Vagina (tissue), 2 donors: ENCODE measurements at regions not wholly inside any gene's neighbourhood (a gene's known extent, or its start where the extent isn't known, plus 50 kb on each side); places are given as distances from the start of the nearest gene placed in this dataset.

Experiments
- CTCF ChIP-seq, 3 experiments: fragments of 450-650 bp in 2 of 3; fragments of 200-600 bp in 1 of 3; sonication (generic) in 1 of 3; IDR thresholded peaks; one replicate each; pipeline ENCODE4 v1.5.1; 2017 to 2019; ENCODE audit warnings: antibody characterized with exemption in 3 of 3, mild to moderate bottlenecking in 2 of 3, moderate library complexity in 2 of 3
- POLR2A ChIP-seq, 2 donors: fragments of 450-650 bp; IDR thresholded peaks; one replicate each; pipeline ENCODE4 v1.6.1; 2017; ENCODE audit warnings: antibody characterized with exemption in 2 of 2, mild to moderate bottlenecking in 2 of 2, moderate library complexity in 2 of 2
- POLR2AphosphoS5 ChIP-seq, 2 donors: sonication (generic); formaldehyde crosslinking; IDR thresholded peaks; one replicate each; pipeline ENCODE4 v1.9.0; 2017; ENCODE audit warnings: antibody characterized with exemption in 2 of 2, mild to moderate bottlenecking in 2 of 2, low read depth in 1 of 2; ENCODE audit not compliant: insufficient read depth in 1 of 2

- TF ChIP-seq POLR2A (IDR thresholded peaks at IDR 0.05), result no peak
- TF ChIP-seq CTCF (IDR thresholded peaks at IDR 0.05), result no peak
- TF ChIP-seq POLR2AphosphoS5 (IDR thresholded peaks at IDR 0.05; ENCODE audit: insufficient read depth in 1 of 2, low read depth in 1 of 2), result no peak
Measured at GRCh38 chr11:111018566-111018965, 227.0 kb upstream of the POU2AF2 start.
